CD14-positive monocyte (primary cell): ENCODE measurements at regions not wholly inside any gene's neighbourhood (a gene's known extent, or its start where the extent isn't known, plus 50 kb on each side); places are given as distances from the start of the nearest gene placed in this dataset.

ENCODE experiments used
- DNase-seq, 3 donors: peaks; one replicate each; pipeline ENCODE4 v3.0.0-alpha.2; 2011 to 2022
- H2AFZ ChIP-seq: 2 replicates; pipeline ENCODE4 v1.6.0; 2012; ENCODE audit warnings: mild to moderate bottlenecking, low read depth, low read length, inconsistent platforms; ENCODE audit not compliant: insufficient read depth, poor library complexity, severe bottlenecking
- H3K27ac ChIP-seq, 2 donors: 1 replicate in 1 of 2; 2 replicates in 1 of 2; pipeline ENCODE4 v1.5.1; 2012 to 2013; ENCODE audit warnings: low read length in 2 of 2, control low read depth in 1 of 2, inconsistent platforms in 1 of 2, low read depth in 1 of 2, mild to moderate bottlenecking in 1 of 2
- H3K27me3 ChIP-seq, 2 donors: one replicate each; pipeline versions ENCODE4 v1.6.0 to v1.6.1; 2011 to 2013; ENCODE audit warnings: low read length in 2 of 2; ENCODE audit not compliant: control insufficient read depth in 2 of 2, insufficient read depth in 2 of 2
- H3K36me3 ChIP-seq, 2 donors: replicated peaks in 1 of 2; 1 replicate in 1 of 2; 2 replicates in 1 of 2; pipeline versions ENCODE4 v1.5.1 to v1.6.1; 2012 to 2013; ENCODE audit warnings: low read length in 2 of 2, control low read depth in 1 of 2, inconsistent platforms in 1 of 2, mild to moderate bottlenecking in 1 of 2; ENCODE audit not compliant: insufficient read depth in 2 of 2, control insufficient read depth in 1 of 2
- H3K4me1 ChIP-seq, 2 donors: 1 replicate in 1 of 2; 2 replicates in 1 of 2; pipeline versions ENCODE4 v1.5.1 to v1.6.1; 2012 to 2013; ENCODE audit warnings: low read length in 2 of 2, control low read depth in 1 of 2, inconsistent platforms in 1 of 2, mild to moderate bottlenecking in 1 of 2, moderate library complexity in 1 of 2; ENCODE audit not compliant: insufficient read depth in 2 of 2, control insufficient read depth in 1 of 2
- H3K4me2 ChIP-seq: replicated peaks from 2 replicates; pipeline ENCODE3; 2012; ENCODE audit warnings: low read length, moderate library complexity, mild to moderate bottlenecking; ENCODE audit not compliant: poor library complexity, severe bottlenecking; ENCODE audit errors: extremely low read depth
- H3K4me3 ChIP-seq, 3 experiments: fragments of 200-600 bp in 1 of 3; sonication (generic) in 1 of 3; replicated peaks in 1 of 3; 1 replicate in 2 of 3; 2 replicates in 1 of 3; pipeline ENCODE4 v1.5.1; 2011 to 2013; ENCODE audit warnings: low read length in 3 of 3, mild to moderate bottlenecking in 3 of 3, control low read depth in 2 of 3, low read depth in 2 of 3, inconsistent platforms in 1 of 3, moderate library complexity in 1 of 3
- H3K79me2 ChIP-seq: 2 replicates; pipeline ENCODE4 v1.6.0; 2012; ENCODE audit warnings: mild to moderate bottlenecking, control low read depth, inconsistent platforms, low read length, moderate library complexity; ENCODE audit not compliant: insufficient read depth
- H3K9ac ChIP-seq: 2 replicates; pipeline ENCODE4 v1.6.0; 2017; ENCODE audit warnings: low read length, mild to moderate bottlenecking; ENCODE audit not compliant: insufficient read depth, poor library complexity, severe bottlenecking
- H3K9me3 ChIP-seq, 2 donors: replicated peaks in 1 of 2; 1 replicate in 1 of 2; 2 replicates in 1 of 2; pipeline versions ENCODE4 v1.5.1 to v1.6.1; 2012 to 2013; ENCODE audit warnings: low read length in 2 of 2, control low read depth in 1 of 2; ENCODE audit not compliant: control insufficient read depth in 1 of 2, insufficient read depth in 1 of 2
- H4K20me1 ChIP-seq: 2 replicates; pipeline ENCODE4 v1.6.0; 2012; ENCODE audit warnings: mild to moderate bottlenecking, low read length, control low read depth, moderate library complexity; ENCODE audit not compliant: insufficient read depth
- H3K27ac Mint-ChIP-seq, 7 donors: one replicate each; pipeline ENCODE4 v1.8.0; 2020; ENCODE audit warnings: mild to moderate bottlenecking in 7 of 7, mixed read lengths in 7 of 7, moderate library complexity in 6 of 7, inconsistent platforms in 2 of 7
- H3K27me3 Mint-ChIP-seq, 3 donors: one replicate each; pipeline ENCODE4 v1.8.0; 2021 to 2022; ENCODE audit warnings: low read depth in 3 of 3, mild to moderate bottlenecking in 3 of 3, mixed read lengths in 3 of 3, moderate library complexity in 3 of 3, inconsistent platforms in 1 of 3
- H3K36me3 Mint-ChIP-seq, 2 donors: one replicate each; pipeline ENCODE4 v1.8.0; 2020; ENCODE audit warnings: mixed read lengths in 2 of 2, inconsistent platforms in 1 of 2, mild to moderate bottlenecking in 1 of 2
- H3K4me1 Mint-ChIP-seq: one replicate; pipeline ENCODE4 v1.8.0; 2020; ENCODE audit warnings: mild to moderate bottlenecking, mixed read lengths
- H3K4me3 Mint-ChIP-seq, 2 donors: one replicate each; pipeline ENCODE4 v1.8.0; 2020; ENCODE audit warnings: mild to moderate bottlenecking in 2 of 2, mixed read lengths in 2 of 2, moderate library complexity in 1 of 2
- H3K9me3 Mint-ChIP-seq, 7 donors: one replicate each; pipeline ENCODE4 v1.8.0; 2020 to 2022; ENCODE audit warnings: mixed read lengths in 7 of 7, mild to moderate bottlenecking in 6 of 7, moderate library complexity in 6 of 7, inconsistent platforms in 2 of 7
- WGBS: methylation state at CpG from one replicate; pipeline ENCODE4 v1.1.5; 2013; ENCODE audit warnings: missing lambda C conversion rate; ENCODE audit not compliant: insufficient coverage; 5-methylcytosine and 5-hydroxymethylcytosine counted together
- intact Hi-C, 2 donors: fragments of 100-400 bp; cut with micrococcal nuclease; formaldehyde crosslinking; loops; one replicate each; pipeline versions ENCODE4 v1.15.0 to v1.15.1; 2023
- TF ChIP-seq, protein P1 (sequence below): fragments of 200-600 bp; IDR thresholded peaks from one replicate; pipeline ENCODE4 v1.8.0; 2022; ENCODE audit warnings: antibody characterized with exemption, mild to moderate bottlenecking

GRCh38 chr15:96070636-96071035, 259.9 kb upstream of the NR2F2 start:
- no peaks in the 10 kb centered on the region for H3K9me3 ChIP-seq
- no peak overlapping the region for H3K4me2 ChIP-seq
- H3K27ac Mint-ChIP-seq, result no peak overlapping the region
- H3K4me3 ChIP-seq, result no peak overlapping the region
- H3K36me3 Mint-ChIP-seq, result no peaks in the 10 kb centered on the region
- H4K20me1 ChIP-seq, result no peaks in the 10 kb centered on the region
- H3K27me3 Mint-ChIP-seq, result peaks cover 0 to 3% (median 1%) of the 10 kb centered on the region in 3 donors
- H3K4me1 Mint-ChIP-seq, result peaks cover 10% of the 10 kb centered on the region
- no peak overlapping the region for H3K27ac ChIP-seq
- no peak for DNase-seq
- no peaks in the 10 kb centered on the region for H3K79me2 ChIP-seq
- no peaks in the 10 kb centered on the region for H3K4me1 ChIP-seq
- TF ChIP-seq, protein P1, sequence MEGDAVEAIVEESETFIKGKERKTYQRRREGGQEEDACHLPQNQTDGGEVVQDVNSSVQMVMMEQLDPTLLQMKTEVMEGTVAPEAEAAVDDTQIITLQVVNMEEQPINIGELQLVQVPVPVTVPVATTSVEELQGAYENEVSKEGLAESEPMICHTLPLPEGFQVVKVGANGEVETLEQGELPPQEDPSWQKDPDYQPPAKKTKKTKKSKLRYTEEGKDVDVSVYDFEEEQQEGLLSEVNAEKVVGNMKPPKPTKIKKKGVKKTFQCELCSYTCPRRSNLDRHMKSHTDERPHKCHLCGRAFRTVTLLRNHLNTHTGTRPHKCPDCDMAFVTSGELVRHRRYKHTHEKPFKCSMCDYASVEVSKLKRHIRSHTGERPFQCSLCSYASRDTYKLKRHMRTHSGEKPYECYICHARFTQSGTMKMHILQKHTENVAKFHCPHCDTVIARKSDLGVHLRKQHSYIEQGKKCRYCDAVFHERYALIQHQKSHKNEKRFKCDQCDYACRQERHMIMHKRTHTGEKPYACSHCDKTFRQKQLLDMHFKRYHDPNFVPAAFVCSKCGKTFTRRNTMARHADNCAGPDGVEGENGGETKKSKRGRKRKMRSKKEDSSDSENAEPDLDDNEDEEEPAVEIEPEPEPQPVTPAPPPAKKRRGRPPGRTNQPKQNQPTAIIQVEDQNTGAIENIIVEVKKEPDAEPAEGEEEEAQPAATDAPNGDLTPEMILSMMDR, result no peak
- H3K9ac ChIP-seq, result no peak overlapping the region
- no peaks in the 10 kb centered on the region for H3K27me3 ChIP-seq
- H3K9me3 Mint-ChIP-seq, result peaks cover 2 to 9% (median 4%) of the 10 kb centered on the region in 7 donors
- intact Hi-C loops, result no loop called here
- no peak overlapping the region for H3K4me3 Mint-ChIP-seq
- H3K36me3 ChIP-seq, result no peaks in the 10 kb centered on the region
- no peak overlapping the region for H2AFZ ChIP-seq
- 100% methylated on average over 2 of the region's 8 CpGs for WGBS

GRCh38 chr15:96072821-96073220, 257.7 kb upstream of the NR2F2 start:
- Histone ChIP-seq H3K9me3 (no peaks in the 10 kb centered on the region), H3K4me1 (no peaks in the 10 kb centered on the region), H3K9ac (no peak overlapping the region), H3K27ac (no peak overlapping the region), H3K79me2 (no peaks in the 10 kb centered on the region), H2AFZ (no peak overlapping the region), H4K20me1 (no peaks in the 10 kb centered on the region), H3K27me3 (no peaks in the 10 kb centered on the region), H3K4me2 (no peak overlapping the region), H3K4me3 (no peak overlapping the region), H3K36me3 (no peaks in the 10 kb centered on the region)
- DNase-seq, result no peak
- Mint-ChIP-seq H3K36me3 (no peaks in the 10 kb centered on the region), H3K27ac (no peak overlapping the region), H3K9me3 (peaks cover 2 to 9% (median 4%) of the 10 kb centered on the region in 7 donors), H3K4me3 (no peak overlapping the region), H3K27me3 (peaks cover 0 to 3% (median 3%) of the 10 kb centered on the region in 3 donors), H3K4me1 (peaks cover 2% of the 10 kb centered on the region)
- TF ChIP-seq, protein P1, result no peak
- 67% methylated on average over 1 of the region's 2 CpGs for WGBS
- intact Hi-C loops, result no loop called here
